Neutrophil (primary cell): ENCODE measurements at regions not wholly inside any gene's neighbourhood (a gene's known extent, or its start where the extent isn't known, plus 50 kb on each side); places are given as distances from the start of the nearest gene placed in this dataset.
"Not testable (repeated sequence)": the region's sequence is repeated elsewhere in the genome, so short reads cannot be mapped to it uniquely, and the experiment has no call there.

Source experiments
- H3K27ac ChIP-seq: fragments of 200-600 bp; sonication (generic); 2 replicates; pipeline ENCODE4 v1.5.1; 2016; ENCODE audit warnings: mild to moderate bottlenecking, moderate library complexity
- H3K27me3 ChIP-seq: fragments of 200-600 bp; sonication (generic); 2 replicates; pipeline ENCODE4 v1.6.0; 2016; ENCODE audit warnings: mild to moderate bottlenecking
- H3K36me3 ChIP-seq: fragments of 200-600 bp; sonication (generic); 2 replicates; pipeline ENCODE4 v1.5.1; 2017
- H3K4me1 ChIP-seq, 2 experiments: fragments of 200-600 bp in 1 of 2; sonication (generic) in 1 of 2; 1 replicate in 1 of 2; 2 replicates in 1 of 2; pipeline versions ENCODE4 v1.5.1 to v1.6.1; 2013 to 2016; ENCODE audit warnings: low read depth in 1 of 2, low read length in 1 of 2, mild to moderate bottlenecking in 1 of 2, moderate library complexity in 1 of 2; ENCODE audit not compliant: control insufficient read depth in 1 of 2, insufficient read depth in 1 of 2
- H3K4me3 ChIP-seq, 2 experiments: fragments of 200-600 bp in 1 of 2; sonication (generic) in 1 of 2; 1 replicate in 1 of 2; 2 replicates in 1 of 2; pipeline ENCODE4 v1.5.1; 2013 to 2016; ENCODE audit warnings: low read depth in 1 of 2, low read length in 1 of 2, mild to moderate bottlenecking in 1 of 2, moderate library complexity in 1 of 2
- H3K9me3 ChIP-seq: fragments of 200-600 bp; sonication (generic); 2 replicates; pipeline ENCODE4 v1.5.1; 2016
- TF ChIP-seq, protein P1 (sequence below): fragments of 200-600 bp; sonication (generic); IDR thresholded peaks from 2 replicates; pipeline ENCODE4 v1.5.1; 2016; ENCODE audit warnings: antibody characterized with exemption

DNA sequence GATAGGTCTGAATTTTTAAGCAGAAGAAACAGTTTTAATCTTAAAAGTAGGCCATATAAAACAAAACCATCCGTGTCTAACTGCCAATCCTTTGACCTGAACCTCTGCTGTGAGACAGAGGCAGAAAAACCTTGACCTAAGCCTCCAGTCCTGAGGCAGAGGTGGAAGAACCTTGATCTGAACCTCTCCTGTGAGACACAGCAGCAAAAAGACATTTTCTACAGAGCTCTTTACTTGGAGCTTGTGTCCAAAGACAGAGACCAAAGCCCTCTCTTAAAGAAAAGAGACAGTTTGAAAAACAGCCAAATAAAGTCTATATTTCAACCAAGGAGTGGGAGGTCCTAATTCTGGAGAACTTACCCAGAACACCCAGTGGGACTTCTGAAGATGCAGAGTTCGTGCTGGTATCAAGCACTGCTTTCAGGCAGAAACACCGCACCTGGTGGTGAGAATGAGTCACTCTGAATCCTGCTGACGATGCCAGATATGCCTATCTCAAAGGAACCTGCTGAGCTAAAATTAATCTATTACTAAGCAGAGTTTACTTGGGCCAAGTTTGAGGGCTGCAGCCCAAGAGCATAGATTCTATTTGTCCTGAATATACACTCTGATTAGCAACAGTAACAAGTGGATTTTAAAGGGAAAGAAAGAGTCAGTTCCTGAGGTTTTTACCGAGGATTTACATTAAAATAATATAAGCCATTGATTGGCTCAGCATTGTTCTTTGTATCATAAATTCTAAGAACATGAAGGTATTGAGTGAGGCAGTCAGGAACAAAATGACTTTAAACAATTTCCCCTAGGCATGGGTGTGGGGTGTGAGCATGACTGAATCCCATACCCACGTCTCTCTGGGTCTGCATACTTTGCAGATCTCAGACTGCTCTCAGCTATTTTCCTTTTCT, 806.4 kb downstream of the TRIB2 start:
- Histone ChIP-seq H3K4me3 (no peak overlapping the region), H3K27me3 (no peaks in the 10 kb centered on the region), H3K36me3 (no peaks in the 10 kb centered on the region), H3K9me3 (no peaks in the 10 kb centered on the region), H3K4me1 (no peaks in the 10 kb centered on the region), H3K27ac (no peak overlapping the region)
- TF ChIP-seq, protein P1, sequence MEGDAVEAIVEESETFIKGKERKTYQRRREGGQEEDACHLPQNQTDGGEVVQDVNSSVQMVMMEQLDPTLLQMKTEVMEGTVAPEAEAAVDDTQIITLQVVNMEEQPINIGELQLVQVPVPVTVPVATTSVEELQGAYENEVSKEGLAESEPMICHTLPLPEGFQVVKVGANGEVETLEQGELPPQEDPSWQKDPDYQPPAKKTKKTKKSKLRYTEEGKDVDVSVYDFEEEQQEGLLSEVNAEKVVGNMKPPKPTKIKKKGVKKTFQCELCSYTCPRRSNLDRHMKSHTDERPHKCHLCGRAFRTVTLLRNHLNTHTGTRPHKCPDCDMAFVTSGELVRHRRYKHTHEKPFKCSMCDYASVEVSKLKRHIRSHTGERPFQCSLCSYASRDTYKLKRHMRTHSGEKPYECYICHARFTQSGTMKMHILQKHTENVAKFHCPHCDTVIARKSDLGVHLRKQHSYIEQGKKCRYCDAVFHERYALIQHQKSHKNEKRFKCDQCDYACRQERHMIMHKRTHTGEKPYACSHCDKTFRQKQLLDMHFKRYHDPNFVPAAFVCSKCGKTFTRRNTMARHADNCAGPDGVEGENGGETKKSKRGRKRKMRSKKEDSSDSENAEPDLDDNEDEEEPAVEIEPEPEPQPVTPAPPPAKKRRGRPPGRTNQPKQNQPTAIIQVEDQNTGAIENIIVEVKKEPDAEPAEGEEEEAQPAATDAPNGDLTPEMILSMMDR = no peak

DNA sequence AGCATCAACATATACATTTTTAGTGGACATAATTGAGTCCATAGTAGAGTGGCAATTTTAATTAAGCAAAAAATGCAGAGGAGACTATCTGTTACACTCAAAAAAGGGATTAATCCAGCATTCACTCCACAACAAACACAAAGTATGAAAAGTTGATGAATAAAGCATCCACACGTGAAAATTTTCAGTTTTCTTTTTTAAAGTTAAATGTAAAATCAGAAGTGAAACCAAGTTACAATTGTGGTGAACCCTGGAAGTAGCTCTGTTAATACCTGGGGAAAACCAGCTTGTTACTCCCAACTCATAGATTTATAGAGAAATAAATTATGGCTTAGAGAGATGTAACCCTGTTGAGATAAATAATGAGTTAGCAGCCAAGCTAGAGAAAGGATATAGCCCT, 807.8 kb downstream of the TRIB2 start:
- Histone ChIP-seq H3K27me3 (no peaks in the 10 kb centered on the region), H3K36me3 (no peaks in the 10 kb centered on the region), H3K4me1 (no peaks in the 10 kb centered on the region), H3K4me3 (no peak overlapping the region), H3K9me3 (no peaks in the 10 kb centered on the region), H3K27ac (no peak overlapping the region)
- TF ChIP-seq, protein P1 = no peak

DNA sequence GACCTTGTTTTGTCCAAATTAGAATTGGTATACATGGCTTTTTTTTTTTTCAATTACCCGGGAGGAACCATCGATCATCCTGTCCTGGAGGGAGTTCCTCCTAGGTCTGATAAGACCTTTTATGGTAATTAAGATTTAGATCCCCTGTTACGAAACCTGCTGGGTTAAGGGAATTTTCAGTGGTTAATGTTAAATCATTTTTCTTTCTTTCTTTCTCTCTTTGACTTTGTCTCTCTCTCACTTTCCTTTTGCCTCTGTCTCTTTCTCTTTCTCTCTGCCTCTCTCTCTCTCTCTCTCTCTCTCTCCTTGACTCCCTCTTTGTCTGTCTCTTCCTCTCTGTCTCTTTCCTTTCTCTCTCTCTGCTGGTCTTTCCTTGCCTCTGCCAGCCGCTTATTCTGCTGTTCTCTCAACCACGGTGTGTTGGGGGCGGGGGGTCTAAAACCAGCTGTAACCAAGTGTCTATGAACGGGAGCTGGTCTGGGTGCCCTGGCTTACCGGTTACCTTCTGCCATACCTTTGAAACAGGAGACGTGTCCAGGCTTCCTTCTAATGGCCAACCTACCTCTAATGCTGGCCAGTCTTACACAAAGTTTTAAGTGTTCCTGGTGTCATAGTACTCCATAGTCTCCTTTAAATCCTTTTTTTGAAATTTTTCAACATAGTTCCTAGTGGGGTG, 815.1 kb downstream of the TRIB2 start:
- H3K9me3 ChIP-seq, H3K4me1 ChIP-seq, H3K27ac ChIP-seq, H3K27me3 ChIP-seq, H3K36me3 ChIP-seq, H3K4me3 ChIP-seq: not testable (repeated sequence)

DNA sequence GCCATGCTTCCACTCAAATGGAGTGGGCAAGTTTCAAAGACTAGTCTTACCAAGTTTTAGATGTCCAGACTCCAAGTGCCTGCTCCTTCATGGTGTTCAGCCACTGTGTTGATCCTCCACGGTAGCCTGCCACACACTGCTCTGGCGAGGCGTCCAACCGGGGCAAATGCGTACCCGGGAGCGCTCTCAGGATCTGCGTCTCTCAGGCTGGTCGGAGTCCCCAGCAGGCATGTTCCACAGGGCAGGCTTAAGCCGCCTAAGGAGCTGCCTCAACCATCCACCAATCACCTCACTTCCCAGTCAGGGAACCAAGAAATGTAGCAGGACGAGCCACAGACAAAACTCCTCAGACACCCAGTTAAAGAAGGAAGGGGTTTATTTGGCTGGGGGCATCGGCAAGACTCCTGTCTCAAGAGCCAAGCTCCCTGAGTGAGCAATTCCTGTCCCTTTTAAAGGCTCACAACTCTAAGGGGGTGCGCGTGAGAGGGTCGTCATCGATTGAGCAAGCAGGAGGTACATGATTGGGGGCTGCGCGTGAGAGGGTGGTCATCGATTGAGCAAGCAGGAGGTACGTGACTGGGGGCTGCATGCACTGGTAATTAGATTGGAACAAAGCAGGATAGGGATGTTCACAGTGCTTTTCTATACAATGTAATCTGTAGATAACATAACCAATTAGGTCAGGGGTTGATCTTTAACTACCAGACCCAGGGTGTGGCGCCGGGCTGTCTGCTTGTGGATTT, 816.2 kb downstream of the TRIB2 start:
- not testable (repeated sequence) for H3K4me3 ChIP-seq, H3K27ac ChIP-seq, H3K27me3 ChIP-seq, H3K4me1 ChIP-seq, H3K9me3 ChIP-seq, H3K36me3 ChIP-seq

DNA sequence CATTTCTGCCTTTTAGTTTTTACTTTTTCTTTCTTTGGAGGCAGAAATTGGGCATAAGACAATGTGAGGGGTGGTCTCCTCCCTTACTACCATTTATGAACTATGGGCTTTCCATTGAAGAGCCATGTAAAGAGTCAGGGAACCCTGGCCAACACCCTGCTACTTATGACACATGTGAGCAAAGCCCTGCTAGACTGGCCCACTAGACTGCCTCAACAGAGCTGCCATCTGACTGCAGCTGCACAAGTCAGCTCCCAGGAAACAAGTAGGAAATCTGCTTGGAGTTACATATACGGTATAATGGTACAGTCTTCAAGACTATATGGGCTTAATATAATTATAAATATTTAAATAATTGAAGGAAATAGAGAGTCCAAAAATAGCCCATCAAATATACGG, 816.8 kb downstream of the TRIB2 start:
- TF ChIP-seq, protein P1 = no peak
- no peaks in the 10 kb centered on the region for H3K36me3 ChIP-seq
- H3K4me1 ChIP-seq = no peaks in the 10 kb centered on the region
- H3K9me3 ChIP-seq = no peaks in the 10 kb centered on the region
- no peaks in the 10 kb centered on the region for H3K27me3 ChIP-seq
- no peak overlapping the region for H3K27ac ChIP-seq
- no peak overlapping the region for H3K4me3 ChIP-seq

DNA sequence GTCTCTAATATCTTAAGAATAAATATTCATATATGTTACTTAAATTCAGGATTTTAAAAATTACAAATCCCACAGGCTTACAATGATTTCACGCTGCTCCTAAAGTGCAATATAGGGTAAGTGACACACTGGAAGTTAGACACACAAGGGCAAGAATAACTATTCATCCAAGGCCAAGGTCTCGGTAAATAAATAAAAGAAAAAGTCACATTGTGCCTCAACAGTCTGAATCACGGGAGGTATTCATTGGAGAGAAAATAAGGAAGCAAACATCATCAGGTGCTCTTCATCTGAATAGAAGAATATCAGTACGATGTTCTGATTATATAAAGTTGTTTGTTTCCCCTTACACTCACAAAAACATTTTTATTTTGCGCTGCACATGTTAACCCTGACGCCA, 820.2 kb downstream of the TRIB2 start:
- H3K9me3 ChIP-seq = no peaks in the 10 kb centered on the region
- H3K4me1 ChIP-seq = no peaks in the 10 kb centered on the region
- no peaks in the 10 kb centered on the region for H3K27me3 ChIP-seq
- no peak overlapping the region for H3K4me3 ChIP-seq
- no peak overlapping the region for H3K27ac ChIP-seq
- TF ChIP-seq, protein P1 = no peak
- no peaks in the 10 kb centered on the region for H3K36me3 ChIP-seq
